Prostate gland (tissue), 2 donors: ENCODE measurements at regions not wholly inside any gene's neighbourhood (a gene's known extent, or its start where the extent isn't known, plus 50 kb on each side); places are given as distances from the start of the nearest gene placed in this dataset.
"Not testable (repeated sequence)": the region's sequence is repeated elsewhere in the genome, so short reads cannot be mapped to it uniquely, and the experiment has no call there.

Experiments
- DNase-seq: peaks from one replicate; pipeline ENCODE4 v3.0.0-alpha.2; 2019; ENCODE audit warnings: low spot score
- H3K27ac ChIP-seq, 2 donors: fragments of 200-600 bp; sonication (generic); 2 replicates each; pipeline ENCODE4 v1.5.1; 2017 to 2019
- H3K27me3 ChIP-seq: fragments of 200-600 bp; sonication (generic); replicated peaks from 2 replicates; pipeline ENCODE4 v1.5.1; 2019; ENCODE audit not compliant: insufficient read depth
- H3K36me3 ChIP-seq, 2 donors: fragments of 200-600 bp; sonication (generic); 1 replicate in 1 of 2; 2 replicates in 1 of 2; pipeline versions ENCODE4 v1.5.1 to v1.8.1; 2017 to 2019
- H3K4me1 ChIP-seq: fragments of 200-600 bp; sonication (generic); replicated peaks from 2 replicates; pipeline ENCODE4 v1.5.1; 2019
- H3K4me3 ChIP-seq, 2 donors: fragments of 200-600 bp; sonication (generic); 2 replicates each; pipeline ENCODE4 v1.5.1; 2017 to 2019
- H3K9me3 ChIP-seq: fragments of 200-600 bp; sonication (generic); 2 replicates; pipeline ENCODE4 v1.5.1; 2017
- CTCF ChIP-seq, 4 experiments: fragments of 200-600 bp in 2 of 4; fragments of 450-650 bp in 2 of 4; sonication (generic) in 2 of 4; IDR thresholded peaks; 1 replicate in 3 of 4; 2 replicates in 1 of 4; pipeline ENCODE4 v1.5.1; 2016 to 2019; ENCODE audit warnings: antibody characterized with exemption in 4 of 4, mild to moderate bottlenecking in 2 of 4, moderate library complexity in 2 of 4
- POLR2A ChIP-seq: fragments of 450-650 bp; IDR thresholded peaks from one replicate; pipeline ENCODE4 v1.6.1; 2016; ENCODE audit warnings: antibody characterized with exemption, mild to moderate bottlenecking
- POLR2AphosphoS5 ChIP-seq: sonication (generic); formaldehyde crosslinking; IDR thresholded peaks from one replicate; pipeline ENCODE4 v1.6.1; 2017; ENCODE audit warnings: antibody characterized with exemption
- WGBS: methylation state at CpG from one replicate; pipeline ENCODE4 v1.1.5; 2018; 5-methylcytosine and 5-hydroxymethylcytosine counted together
- intact Hi-C: fragments of 100-400 bp; cut with DNase I; formaldehyde crosslinking; loops from one replicate; pipeline ENCODE4 v1.14.2; 2022

- no peaks in the 10 kb centered on the region for H3K27me3 ChIP-seq
- WGBS, result 4% methylated on average over 3 of the region's 3 CpGs
- peak in 3 of 4 experiments; percentile 50 to 58 (median 54) for TF ChIP-seq CTCF (IDR thresholded peaks at IDR 0.05)
- no peak for TF ChIP-seq POLR2A
- TF ChIP-seq POLR2AphosphoS5, result no peak
- H3K27ac ChIP-seq, result no peak overlapping the region
- H3K4me3 ChIP-seq, result no peak overlapping the region
- DNase-seq, result peak; percentile 19
- intact Hi-C loops, result loop anchor here (10.0 kb wide), 1 partner anchor 401 kb away; no protein-coding TSS in a partner anchor
- no peaks in the 10 kb centered on the region for H3K9me3 ChIP-seq
- H3K36me3 ChIP-seq, result no peaks in the 10 kb centered on the region
- H3K4me1 ChIP-seq, result no peaks in the 10 kb centered on the region
Measured at GRCh38 chr12:59403259-59403932, 192.4 kb upstream of the SLC16A7 start.

- 53% methylated on average over 2 of the region's 2 CpGs for WGBS
- no peak for DNase-seq
- Histone ChIP-seq H3K4me3 (no peak overlapping the region), H3K27ac (no peak overlapping the region), H3K36me3 (no peaks in the 10 kb centered on the region), H3K27me3 (no peaks in the 10 kb centered on the region), H3K9me3 (no peaks in the 10 kb centered on the region), H3K4me1 (no peaks in the 10 kb centered on the region)
- no peak for TF ChIP-seq CTCF (IDR thresholded peaks at IDR 0.05)
- intact Hi-C loops, result loop anchor here (10.0 kb wide), 1 partner anchor 403 kb away; no protein-coding TSS in a partner anchor
Measured at GRCh38 chr12:59401862-59402261, 194.0 kb upstream of the SLC16A7 start.

GRCh38 chr12:59398164-59398563 lies 197.7 kb upstream of the SLC16A7 start:
- no peak for DNase-seq
- H3K27ac ChIP-seq, result no peak overlapping the region
- no peaks in the 10 kb centered on the region for H3K9me3 ChIP-seq
- H3K4me3 ChIP-seq, result no peak overlapping the region
- intact Hi-C loops, result no loop called here
- H3K4me1 ChIP-seq, result no peaks in the 10 kb centered on the region
- no peak for TF ChIP-seq POLR2AphosphoS5
- TF ChIP-seq CTCF (IDR thresholded peaks at IDR 0.05), result no peak
- WGBS, result 90% methylated on average over 1 of the region's 1 CpG
- no peaks in the 10 kb centered on the region for H3K27me3 ChIP-seq
- H3K36me3 ChIP-seq, result no peaks in the 10 kb centered on the region

DNA sequence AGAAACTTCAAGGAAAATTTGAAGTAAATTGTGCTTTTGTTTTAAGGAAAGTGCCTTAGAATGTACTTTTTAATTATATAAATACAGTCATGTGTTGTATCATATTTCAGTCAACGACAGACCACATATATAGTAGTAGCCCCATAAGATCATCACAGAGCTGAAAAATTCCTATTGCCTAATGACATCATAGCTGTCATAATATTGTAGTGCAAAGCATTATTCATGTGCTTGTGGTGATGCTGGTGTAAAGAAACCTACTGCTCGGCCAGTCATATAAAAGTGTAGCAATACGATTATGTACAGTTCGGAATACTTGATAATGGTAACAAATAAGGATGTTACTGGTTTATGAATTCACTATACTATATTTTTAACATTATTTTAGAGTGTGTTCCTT lies 198.9 kb upstream of the SLC16A7 start:
- TF ChIP-seq POLR2AphosphoS5 (no peak), CTCF (IDR thresholded peaks at IDR 0.05) (no peak), POLR2A (no peak)
- H3K4me3 ChIP-seq, result no peak overlapping the region
- no peaks in the 10 kb centered on the region for H3K36me3 ChIP-seq
- DNase-seq, result no peak
- no peaks in the 10 kb centered on the region for H3K9me3 ChIP-seq
- no peaks in the 10 kb centered on the region for H3K4me1 ChIP-seq
- intact Hi-C loops, result no loop called here
- 79% methylated on average over 4 of the region's 4 CpGs for WGBS
- H3K27me3 ChIP-seq, result no peaks in the 10 kb centered on the region
- H3K27ac ChIP-seq, result no peak overlapping the region

- TF ChIP-seq CTCF (IDR thresholded peaks at IDR 0.05), result no peak
- Histone ChIP-seq H3K27ac (no peak overlapping the region), H3K36me3 (no peaks in the 10 kb centered on the region), H3K4me3 (no peak overlapping the region), H3K9me3 (no peaks in the 10 kb centered on the region), H3K27me3 (no peaks in the 10 kb centered on the region), H3K4me1 (no peaks in the 10 kb centered on the region)
- intact Hi-C loops, result no loop called here
- no peak for DNase-seq
Measured at GRCh38 chr12:59396519-59396918, 199.3 kb upstream of the SLC16A7 start.

DNA sequence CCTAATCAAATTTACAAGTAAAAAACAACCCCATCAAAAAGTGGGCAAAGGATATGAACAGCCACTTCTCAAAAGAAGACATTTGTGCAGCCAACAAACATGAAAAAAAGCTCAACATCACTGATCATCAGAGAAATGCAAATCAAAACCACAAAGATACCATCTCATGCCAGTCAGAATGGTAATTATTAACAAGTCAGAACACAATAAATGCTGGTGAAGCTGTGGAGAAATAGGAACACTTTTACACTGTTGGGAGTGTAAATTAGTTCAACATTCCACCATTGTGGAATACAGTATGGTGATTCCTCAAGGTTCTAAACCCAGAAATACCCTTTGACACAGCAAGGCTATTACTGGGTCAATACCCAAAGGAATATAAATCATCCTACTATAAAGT lies 200.5 kb upstream of the SLC16A7 start:
- intact Hi-C loops, H3K36me3 ChIP-seq, DNase-seq, H3K9me3 ChIP-seq, H3K27me3 ChIP-seq, H3K4me1 ChIP-seq, H3K4me3 ChIP-seq, H3K27ac ChIP-seq: not testable (repeated sequence)
